HG03378 (cell line): ENCODE measurements at regions not wholly inside any gene's neighbourhood (a gene's known extent, or its start where the extent isn't known, plus 50 kb on each side); places are given as distances from the start of the nearest gene placed in this dataset.
"Not testable (repeated sequence)": the region's sequence is repeated elsewhere in the genome, so short reads cannot be mapped to it uniquely, and the experiment has no call there.

Experiments used
- ATAC-seq: cut with Tn5 transposase; IDR thresholded peaks from one replicate; pipeline ENCODE4 v1.9.1; 2021; ENCODE audit warnings: mild to moderate bottlenecking, moderate library complexity; ENCODE audit not compliant: unreplicated experiment

DNA sequence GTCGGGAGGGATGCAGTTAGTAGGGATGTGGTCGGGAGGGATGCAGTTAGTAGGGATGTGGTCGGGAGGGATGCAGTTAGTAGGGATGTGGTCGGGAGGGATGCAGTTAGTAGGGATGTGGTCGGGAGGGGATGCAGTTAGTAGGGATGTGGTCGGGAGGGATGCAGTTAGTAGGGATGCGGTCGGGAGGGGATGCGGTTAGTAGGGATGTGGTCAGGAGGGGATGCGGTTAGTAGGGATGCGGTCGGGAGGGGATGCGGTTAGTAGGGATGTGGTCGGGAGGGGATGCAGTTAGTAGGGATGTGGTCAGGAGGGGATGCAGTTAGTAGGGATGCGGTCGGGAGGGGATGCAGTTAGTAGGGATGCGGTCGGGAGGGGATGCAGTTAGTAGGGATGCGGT lies 96.2 kb downstream of the BDH1 start:
- not testable (repeated sequence) for ATAC-seq

- ATAC-seq: no peak
These were observed 96.8 kb downstream of the BDH1 start for GRCh38 chr3:197458906-197459470.

- no peak for ATAC-seq
These were observed 97.5 kb downstream of the BDH1 start for GRCh38 chr3:197458179-197458707.

- ATAC-seq: no peak
These were observed 99.3 kb downstream of the BDH1 start for GRCh38 chr3:197456261-197457091.

DNA sequence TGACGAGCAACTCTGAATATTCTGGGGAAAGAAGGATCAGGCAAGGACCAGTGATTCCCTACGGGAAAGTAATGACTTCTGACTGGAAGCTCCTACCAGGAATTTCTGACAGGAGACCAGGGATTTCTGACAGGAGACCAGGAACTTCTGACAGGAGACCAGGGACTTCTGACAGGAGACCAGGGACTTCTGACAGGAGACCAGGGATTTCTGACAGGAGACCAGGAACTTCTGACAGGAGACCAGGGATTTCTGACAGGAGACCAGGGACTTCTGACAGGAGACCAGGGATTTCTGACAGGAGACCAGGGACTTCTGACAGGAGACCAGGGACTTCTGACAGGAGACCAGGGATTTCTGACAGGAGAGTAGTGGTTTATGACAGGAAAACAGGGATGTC lies 100.9 kb downstream of the BDH1 start:
- ATAC-seq: not testable (repeated sequence)

GRCh38 chr3:197454014-197454413 lies 101.8 kb downstream of the BDH1 start:
- ATAC-seq: no peak

- ATAC-seq: no peak
These were observed 105.0 kb downstream of the BDH1 start for GRCh38 chr3:197450810-197451209.

- no peak for ATAC-seq
These were observed 105.5 kb downstream of the BDH1 start for GRCh38 chr3:197450308-197450707.

GRCh38 chr3:197449181-197449580 lies 106.6 kb downstream of the BDH1 start:
- ATAC-seq: not testable (repeated sequence)

- not testable (repeated sequence) for ATAC-seq
These were observed 108.0 kb downstream of the BDH1 start for GRCh38 chr3:197447781-197448180.

GRCh38 chr3:197447057-197447456 lies 108.7 kb downstream of the BDH1 start:
- no peak for ATAC-seq

GRCh38 chr3:197446700-197447056 lies 109.1 kb downstream of the BDH1 start:
- ATAC-seq: no peak

- ATAC-seq: no peak
These were observed 109.7 kb downstream of the BDH1 start for GRCh38 chr3:197445896-197446699.

GRCh38 chr3:197444793-197445379 lies 110.9 kb downstream of the BDH1 start:
- no peak for ATAC-seq

GRCh38 chr3:197443506-197443905 lies 112.3 kb downstream of the BDH1 start:
- no peak for ATAC-seq

GRCh38 chr3:197440717-197441303 lies 115.0 kb downstream of the BDH1 start:
- ATAC-seq: no peak

GRCh38 chr3:197438906-197439305 lies 116.9 kb downstream of the BDH1 start:
- no peak for ATAC-seq

DNA sequence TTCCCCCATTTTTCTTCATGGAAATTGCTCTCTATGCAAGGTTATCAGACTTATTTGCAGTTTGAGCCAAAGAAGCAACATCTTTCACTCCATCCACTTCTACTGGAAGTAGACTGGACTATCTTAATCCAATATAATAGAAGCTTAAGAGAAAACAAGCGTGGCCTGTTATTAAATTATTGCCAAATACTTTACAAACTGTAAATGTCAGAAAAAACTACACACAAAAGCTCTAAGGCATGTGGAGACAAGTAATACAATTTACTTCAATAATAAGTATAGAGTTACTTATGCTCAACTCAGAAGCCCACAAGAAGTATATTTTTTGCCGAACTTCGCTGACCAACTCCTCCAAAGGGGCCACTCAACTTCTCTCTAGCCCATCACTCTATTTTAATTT lies 120.3 kb downstream of the BDH1 start:
- no peak for ATAC-seq

DNA sequence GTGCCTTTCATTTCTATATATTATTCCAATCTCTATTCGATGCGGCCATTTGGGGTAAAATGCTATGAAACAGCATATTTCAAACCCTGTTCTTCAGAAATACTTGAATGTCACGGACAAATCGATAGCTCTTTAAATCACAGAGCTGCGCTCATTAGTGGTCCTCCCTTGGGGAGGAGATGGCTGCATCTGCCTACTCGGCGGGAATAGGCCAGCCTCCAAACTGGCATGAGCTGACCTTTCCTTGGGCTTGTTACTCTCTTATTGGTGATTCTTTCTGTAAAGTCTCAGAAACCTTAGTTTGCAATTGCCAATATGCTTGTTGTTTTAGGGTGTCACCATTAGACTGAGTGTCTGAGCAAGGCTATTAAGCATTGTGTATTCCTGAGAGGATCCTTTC lies 120.9 kb downstream of the BDH1 start:
- ATAC-seq: no peak

GRCh38 chr3:197432384-197433127 lies 123.2 kb downstream of the BDH1 start:
- no peak for ATAC-seq
